Adrenal gland (tissue), 5 donors: ENCODE measurements at regions not wholly inside any gene's neighbourhood (a gene's known extent, or its start where the extent isn't known, plus 50 kb on each side); places are given as distances from the start of the nearest gene placed in this dataset.

ENCODE experiments used
- POLR2A ChIP-seq, 2 donors: fragments of 450-650 bp; IDR thresholded peaks; one replicate each; pipeline ENCODE4 v1.6.1; 2017; ENCODE audit warnings: antibody characterized with exemption in 2 of 2, mild to moderate bottlenecking in 2 of 2, moderate library complexity in 1 of 2
- TF ChIP-seq, protein P1 (sequence below), 6 experiments: fragments of 450-650 bp in 4 of 6; fragments of 200-600 bp in 2 of 6; sonication (generic) in 1 of 6; IDR thresholded peaks; 1 replicate in 5 of 6; 2 replicates in 1 of 6; pipeline versions ENCODE4 v1.5.1 to v1.8.0; 2016 to 2021; ENCODE audit warnings: antibody characterized with exemption in 6 of 6, mild to moderate bottlenecking in 2 of 6, moderate library complexity in 1 of 6
- donor health status: DM: no; HTN: no; CAD: no.

DNA sequence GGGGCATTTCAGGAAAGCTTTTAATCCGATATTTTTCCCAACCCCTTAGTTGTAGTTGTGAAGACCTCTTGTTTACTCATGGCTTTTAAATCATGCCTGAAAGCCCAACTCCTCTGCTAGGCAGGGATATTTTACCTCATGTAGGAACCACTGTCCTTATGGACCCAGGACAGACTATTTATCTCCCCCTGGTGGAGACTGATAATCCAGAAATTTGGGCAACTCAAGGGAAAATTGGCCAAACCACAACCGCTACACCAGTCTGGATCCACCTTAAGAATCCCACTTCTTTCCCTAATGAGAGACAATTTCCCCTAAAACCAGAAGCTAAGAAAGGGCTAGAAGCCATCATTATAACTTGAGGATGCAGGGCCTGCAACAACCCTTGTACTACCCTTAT lies 248.1 kb upstream of the STAC start:
- TF ChIP-seq POLR2A (IDR thresholded peaks at IDR 0.05), result no peak
- TF ChIP-seq, protein P1, sequence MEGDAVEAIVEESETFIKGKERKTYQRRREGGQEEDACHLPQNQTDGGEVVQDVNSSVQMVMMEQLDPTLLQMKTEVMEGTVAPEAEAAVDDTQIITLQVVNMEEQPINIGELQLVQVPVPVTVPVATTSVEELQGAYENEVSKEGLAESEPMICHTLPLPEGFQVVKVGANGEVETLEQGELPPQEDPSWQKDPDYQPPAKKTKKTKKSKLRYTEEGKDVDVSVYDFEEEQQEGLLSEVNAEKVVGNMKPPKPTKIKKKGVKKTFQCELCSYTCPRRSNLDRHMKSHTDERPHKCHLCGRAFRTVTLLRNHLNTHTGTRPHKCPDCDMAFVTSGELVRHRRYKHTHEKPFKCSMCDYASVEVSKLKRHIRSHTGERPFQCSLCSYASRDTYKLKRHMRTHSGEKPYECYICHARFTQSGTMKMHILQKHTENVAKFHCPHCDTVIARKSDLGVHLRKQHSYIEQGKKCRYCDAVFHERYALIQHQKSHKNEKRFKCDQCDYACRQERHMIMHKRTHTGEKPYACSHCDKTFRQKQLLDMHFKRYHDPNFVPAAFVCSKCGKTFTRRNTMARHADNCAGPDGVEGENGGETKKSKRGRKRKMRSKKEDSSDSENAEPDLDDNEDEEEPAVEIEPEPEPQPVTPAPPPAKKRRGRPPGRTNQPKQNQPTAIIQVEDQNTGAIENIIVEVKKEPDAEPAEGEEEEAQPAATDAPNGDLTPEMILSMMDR (IDR thresholded peaks at IDR 0.05), result no peak
